22Rv1 (cell line): ENCODE measurements at regions not wholly inside any gene's neighbourhood (a gene's known extent, or its start where the extent isn't known, plus 50 kb on each side); places are given as distances from the start of the nearest gene placed in this dataset.

ENCODE experiments used
- CTCF ChIP-seq: fragments of 450-650 bp; IDR thresholded peaks from 2 replicates; pipeline ENCODE4 v1.5.1; 2017; ENCODE audit warnings: mild to moderate bottlenecking
- ZFX ChIP-seq: fragments of 450-650 bp; IDR thresholded peaks from 2 replicates; pipeline ENCODE4 v1.6.1; 2017; ENCODE audit warnings: antibody characterized with exemption, borderline replicate concordance

DNA sequence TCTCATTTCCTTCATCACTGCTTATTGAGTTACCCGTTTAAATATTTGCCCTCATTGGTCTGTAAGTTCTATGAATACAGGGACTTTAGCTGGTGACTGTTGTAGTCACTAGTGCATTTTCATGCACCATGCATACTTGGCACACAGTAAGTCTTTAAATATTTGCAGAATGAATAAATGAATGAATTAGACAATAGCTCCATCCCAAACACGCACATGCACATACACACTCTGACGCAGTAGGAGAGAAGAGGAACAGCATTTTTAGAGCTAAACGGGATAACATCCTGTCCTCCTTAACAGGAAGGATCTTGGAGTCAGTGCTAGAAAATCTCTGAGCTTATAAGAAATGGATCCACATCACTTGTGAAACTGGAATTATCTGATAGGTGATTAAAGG, 447.7 kb downstream of the KIF4B start:
- TF ChIP-seq CTCF (no peak), ZFX (no peak)
